Thyroid gland (tissue), 4 donors: ENCODE measurements at regions not wholly inside any gene's neighbourhood (a gene's known extent, or its start where the extent isn't known, plus 50 kb on each side); places are given as distances from the start of the nearest gene placed in this dataset.

Experiments
- DNase-seq, 2 donors: peaks; one replicate each; pipeline ENCODE4 v3.0.0-alpha.2; 2019
- H3K27ac ChIP-seq, 3 donors: fragments of 200-600 bp; sonication (generic); 1 replicate in 2 of 3; 2 replicates in 1 of 3; pipeline ENCODE4 v1.5.1; 2016 to 2019; ENCODE audit warnings: mild to moderate bottlenecking in 1 of 3, moderate library complexity in 1 of 3
- H3K27me3 ChIP-seq: fragments of 200-600 bp; sonication (generic); one replicate; pipeline ENCODE4 v1.5.1; 2019
- H3K36me3 ChIP-seq, 2 donors: fragments of 200-600 bp; sonication (generic); one replicate each; pipeline ENCODE4 v1.5.1; 2016 to 2019
- H3K4me1 ChIP-seq, 2 donors: fragments of 200-600 bp; sonication (generic); one replicate each; pipeline ENCODE4 v1.5.1; 2017 to 2019
- H3K4me3 ChIP-seq, 3 donors: fragments of 200-600 bp; sonication (generic); replicated peaks in 1 of 3; 1 replicate in 2 of 3; 2 replicates in 1 of 3; pipeline ENCODE4 v1.5.1; 2016; ENCODE audit warnings: mild to moderate bottlenecking in 1 of 3
- H3K9me3 ChIP-seq: fragments of 200-600 bp; sonication (generic); one replicate; pipeline ENCODE4 v1.5.1; 2017
- POLR2A ChIP-seq, 2 donors: fragments of 450-650 bp; IDR thresholded peaks; one replicate each; pipeline ENCODE4 v1.6.1; 2017; ENCODE audit warnings: antibody characterized with exemption in 2 of 2, mild to moderate bottlenecking in 2 of 2, moderate library complexity in 1 of 2
- WGBS, 2 donors: methylation state at CpG; one replicate each; pipeline ENCODE4 v1.1.5; 2017; 5-methylcytosine and 5-hydroxymethylcytosine counted together
- intact Hi-C: fragments of 100-400 bp; cut with DNase I; formaldehyde crosslinking; loops from one replicate; pipeline ENCODE4 v1.15.1; 2023
- TF ChIP-seq, protein P1 (sequence below), 6 experiments: fragments of 200-600 bp in 3 of 6; fragments of 450-650 bp in 3 of 6; sonication (generic) in 3 of 6; IDR thresholded peaks; one replicate each; pipeline ENCODE4 v1.5.1; 2016 to 2019; ENCODE audit warnings: antibody characterized with exemption in 6 of 6, mild to moderate bottlenecking in 2 of 6, inconsistent platforms in 1 of 6, moderate library complexity in 1 of 6

- H3K27ac ChIP-seq = no peak overlapping the region
- H3K4me1 ChIP-seq = peaks cover 5 to 10% of the 10 kb centered on the region in 2 donors
- intact Hi-C loops = no loop called here
- WGBS, 2 donors = 75 to 81% methylated on average over 8 of the region's 8 CpGs
- DNase-seq = no peak
- no peaks in the 10 kb centered on the region for H3K27me3 ChIP-seq
- TF ChIP-seq, protein P1, sequence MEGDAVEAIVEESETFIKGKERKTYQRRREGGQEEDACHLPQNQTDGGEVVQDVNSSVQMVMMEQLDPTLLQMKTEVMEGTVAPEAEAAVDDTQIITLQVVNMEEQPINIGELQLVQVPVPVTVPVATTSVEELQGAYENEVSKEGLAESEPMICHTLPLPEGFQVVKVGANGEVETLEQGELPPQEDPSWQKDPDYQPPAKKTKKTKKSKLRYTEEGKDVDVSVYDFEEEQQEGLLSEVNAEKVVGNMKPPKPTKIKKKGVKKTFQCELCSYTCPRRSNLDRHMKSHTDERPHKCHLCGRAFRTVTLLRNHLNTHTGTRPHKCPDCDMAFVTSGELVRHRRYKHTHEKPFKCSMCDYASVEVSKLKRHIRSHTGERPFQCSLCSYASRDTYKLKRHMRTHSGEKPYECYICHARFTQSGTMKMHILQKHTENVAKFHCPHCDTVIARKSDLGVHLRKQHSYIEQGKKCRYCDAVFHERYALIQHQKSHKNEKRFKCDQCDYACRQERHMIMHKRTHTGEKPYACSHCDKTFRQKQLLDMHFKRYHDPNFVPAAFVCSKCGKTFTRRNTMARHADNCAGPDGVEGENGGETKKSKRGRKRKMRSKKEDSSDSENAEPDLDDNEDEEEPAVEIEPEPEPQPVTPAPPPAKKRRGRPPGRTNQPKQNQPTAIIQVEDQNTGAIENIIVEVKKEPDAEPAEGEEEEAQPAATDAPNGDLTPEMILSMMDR (IDR thresholded peaks at IDR 0.05) = no peak
- no peak for TF ChIP-seq POLR2A (IDR thresholded peaks at IDR 0.05)
- no peaks in the 10 kb centered on the region for H3K9me3 ChIP-seq
- no peak overlapping the region for H3K4me3 ChIP-seq
- no peaks in the 10 kb centered on the region for H3K36me3 ChIP-seq
Observed at GRCh38 chr13:29953542-29953941, 103.1 kb upstream of the UBL3 start.

DNA sequence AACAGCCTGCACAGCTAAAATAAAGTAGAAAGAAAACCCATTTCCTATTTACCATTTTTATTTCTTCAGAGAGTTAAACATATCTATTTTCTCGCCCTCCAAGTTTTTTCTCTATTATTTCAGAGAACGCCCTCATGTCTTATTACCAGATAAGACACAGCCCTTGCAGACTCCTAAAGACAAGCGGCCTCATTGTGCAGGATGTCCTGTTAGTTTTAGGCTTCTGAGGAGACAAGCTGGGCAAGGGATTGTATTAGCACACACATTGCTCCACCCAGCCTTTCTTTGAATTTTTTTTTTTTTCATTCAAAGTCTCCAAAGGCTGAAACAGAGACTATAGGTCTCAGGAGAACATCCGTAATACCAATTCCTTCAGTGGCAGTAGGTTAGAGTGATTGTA is 101.8 kb upstream of the UBL3 start:
- intact Hi-C loops = no loop called here

GRCh38 chr13:29948791-29949190 is 98.4 kb upstream of the UBL3 start:
- no peaks in the 10 kb centered on the region for H3K9me3 ChIP-seq
- H3K4me3 ChIP-seq = no peak overlapping the region
- no peaks in the 10 kb centered on the region for H3K36me3 ChIP-seq
- no peaks in the 10 kb centered on the region for H3K4me1 ChIP-seq
- no peaks in the 10 kb centered on the region for H3K27me3 ChIP-seq
- intact Hi-C loops = no loop called here
- no peak for DNase-seq
- H3K27ac ChIP-seq = no peak overlapping the region
- TF ChIP-seq, protein P1 (IDR thresholded peaks at IDR 0.05) = no peak
- TF ChIP-seq POLR2A (IDR thresholded peaks at IDR 0.05) = no peak
- 80 to 91% methylated on average over 8 of the region's 8 CpGs for WGBS, 2 donors

More for the DNA sequence above, 101.8 kb upstream of the UBL3 start:
- H3K36me3 ChIP-seq = no peaks in the 10 kb centered on the region
- H3K4me1 ChIP-seq = peaks cover 0 to 5% of the 10 kb centered on the region in 2 donors
- TF ChIP-seq POLR2A (IDR thresholded peaks at IDR 0.05) = no peak
- TF ChIP-seq, protein P1 (IDR thresholded peaks at IDR 0.05) = no peak
- no peaks in the 10 kb centered on the region for H3K9me3 ChIP-seq
- H3K27ac ChIP-seq = no peak overlapping the region
- 93 to 96% methylated on average over 4 of the region's 4 CpGs for WGBS, 2 donors
- no peak overlapping the region for H3K4me3 ChIP-seq
- no peaks in the 10 kb centered on the region for H3K27me3 ChIP-seq
- no peak for DNase-seq

DNA sequence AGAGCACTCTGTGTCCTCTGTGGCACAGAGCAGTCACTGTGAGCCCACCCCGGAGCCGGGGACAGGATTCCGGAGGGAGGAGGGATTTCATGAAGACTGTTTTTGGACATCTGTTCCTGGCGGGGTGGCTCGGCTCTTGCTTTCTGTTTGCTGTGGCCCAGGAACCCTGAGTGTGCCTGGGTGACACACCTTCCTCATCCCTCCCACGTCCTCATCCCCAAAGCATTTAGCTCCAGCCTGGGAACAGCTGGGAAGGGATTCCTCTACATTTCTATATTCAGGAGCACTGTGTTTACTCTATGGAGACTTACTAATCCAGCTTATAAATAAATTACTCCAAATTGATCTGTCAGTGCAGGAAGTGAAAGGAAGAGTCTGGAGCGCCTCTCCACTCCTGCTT is 97.8 kb upstream of the UBL3 start:
- no peak overlapping the region for H3K27ac ChIP-seq
- intact Hi-C loops = no loop called here
- no peak for TF ChIP-seq POLR2A (IDR thresholded peaks at IDR 0.05)
- TF ChIP-seq, protein P1 (IDR thresholded peaks at IDR 0.05) = no peak

GRCh38 chr13:29947839-29948238 is 97.4 kb upstream of the UBL3 start:
- Histone ChIP-seq H3K36me3 (no peaks in the 10 kb centered on the region), H3K4me3 (no peak overlapping the region), H3K9me3 (no peaks in the 10 kb centered on the region), H3K27me3 (no peaks in the 10 kb centered on the region), H3K4me1 (no peaks in the 10 kb centered on the region), H3K27ac (no peak overlapping the region)
- TF ChIP-seq, protein P1 (IDR thresholded peaks at IDR 0.05) = no peak
- TF ChIP-seq POLR2A (IDR thresholded peaks at IDR 0.05) = no peak
- intact Hi-C loops = no loop called here
- WGBS, 2 donors = 93 to 96% methylated on average over 11 of the region's 11 CpGs
- DNase-seq = no peak

More for the DNA sequence above, 97.8 kb upstream of the UBL3 start:
- WGBS, 2 donors = 67 to 70% methylated on average over 7 of the region's 7 CpGs
- no peak for DNase-seq
- H3K36me3 ChIP-seq = no peaks in the 10 kb centered on the region
- H3K4me3 ChIP-seq = no peak overlapping the region
- H3K27me3 ChIP-seq = no peaks in the 10 kb centered on the region
- no peaks in the 10 kb centered on the region for H3K9me3 ChIP-seq
- no peaks in the 10 kb centered on the region for H3K4me1 ChIP-seq
